B cell (primary cell): ENCODE measurements at regions not wholly inside any gene's neighbourhood (a gene's known extent, or its start where the extent isn't known, plus 50 kb on each side); places are given as distances from the start of the nearest gene placed in this dataset.

ENCODE experiments used
- ATAC-seq: fragments of 200-7000 bp; cut with Tn5 transposase; one replicate; pipeline ENCODE4 v1.10.0; 2021; ENCODE audit warnings: low read depth, mild to moderate bottlenecking, moderate number of reproducible peaks, moderate library complexity
- CTCF ChIA-PET: fragments of 350-600 bp; sonication (Branson Sonifier 250); formaldehyde crosslinking; loops from one replicate; lab custom pipeline; 2021; ENCODE audit warnings: antibody characterized with exemption, inconsistent platforms; lab: Charles Lee
- POLR2A ChIA-PET: fragments of 350-600 bp; sonication (Branson Sonifier 250); formaldehyde crosslinking; loops from one replicate; lab custom pipeline; 2021; ENCODE audit warnings: antibody characterized with exemption; lab: Charles Lee
- DNase-seq: peaks from one replicate; pipeline ENCODE4 v3.0.0; 2013
- H2AFZ ChIP-seq: 2 replicates; pipeline ENCODE4 v1.6.1; 2012; ENCODE audit warnings: mild to moderate bottlenecking, low read depth, low read length; ENCODE audit not compliant: insufficient read depth, poor library complexity, severe bottlenecking
- H3K27ac ChIP-seq, 2 donors: 1 replicate in 1 of 2; 2 replicates in 1 of 2; pipeline ENCODE4 v1.5.1; 2012 to 2013; ENCODE audit warnings: low read length in 2 of 2, mild to moderate bottlenecking in 2 of 2, moderate library complexity in 1 of 2
- H3K27me3 ChIP-seq, 4 experiments: fragments of 200-600 bp in 1 of 4; sonication (generic) in 1 of 4; replicated peaks in 1 of 4; 1 replicate in 2 of 4; 2 replicates in 2 of 4; pipeline versions ENCODE4 v1.6.1 to v1.7.0; 2013 to 2016; ENCODE audit warnings: low read length in 3 of 4, mild to moderate bottlenecking in 2 of 4, mixed read lengths in 1 of 4, moderate library complexity in 1 of 4; ENCODE audit not compliant: insufficient read depth in 4 of 4, control insufficient read depth in 3 of 4; ENCODE audit errors: control extremely low read depth in 1 of 4
- H3K36me3 ChIP-seq, 2 experiments: replicated peaks in 1 of 2; 1 replicate in 1 of 2; 2 replicates in 1 of 2; pipeline versions ENCODE4 v1.6.1 to v1.7.1; 2013; ENCODE audit warnings: low read length in 1 of 2; ENCODE audit not compliant: insufficient read depth in 2 of 2, control insufficient read depth in 1 of 2; ENCODE audit errors: control extremely low read depth in 1 of 2, extremely low read depth in 1 of 2
- H3K4me1 ChIP-seq, 2 donors: fragments of 200-600 bp in 1 of 2; sonication (generic) in 1 of 2; 1 replicate in 1 of 2; 2 replicates in 1 of 2; pipeline versions ENCODE4 v1.5.1 to v1.6.1; 2013 to 2017; ENCODE audit warnings: low read length in 2 of 2; ENCODE audit not compliant: control insufficient read depth in 2 of 2, insufficient read depth in 2 of 2
- H3K4me2 ChIP-seq: replicated peaks from 2 replicates; pipeline ENCODE3; 2012; ENCODE audit warnings: mild to moderate bottlenecking, low read depth, low read length; ENCODE audit not compliant: poor library complexity, severe bottlenecking
- H3K4me3 ChIP-seq, 5 experiments: fragments of 200-600 bp in 1 of 5; sonication (generic) in 1 of 5; 1 replicate in 3 of 5; 2 replicates in 2 of 5; pipeline versions ENCODE4 v1.5.1 to v1.7.0; 2011 to 2016; ENCODE audit warnings: low read length in 4 of 5, mild to moderate bottlenecking in 4 of 5, low read depth in 2 of 5, control low read depth in 1 of 5, moderate library complexity in 1 of 5; ENCODE audit not compliant: insufficient read depth in 1 of 5; ENCODE audit errors: control extremely low read depth in 1 of 5, extremely low read depth in 1 of 5
- H3K79me2 ChIP-seq: fragments of 200-600 bp; sonication (generic); one replicate; pipeline ENCODE4 v1.6.0; 2016; ENCODE audit warnings: low read length; ENCODE audit not compliant: control insufficient read depth, insufficient read depth
- H3K9ac ChIP-seq: fragments of 200-600 bp; sonication (generic); 2 replicates; pipeline ENCODE4 v1.6.1; 2017; ENCODE audit warnings: mild to moderate bottlenecking, low read length, moderate library complexity
- H3K9me3 ChIP-seq, 3 donors: one replicate each; pipeline versions ENCODE4 v1.6.1 to v1.7.1; 2013; ENCODE audit warnings: low read length in 2 of 3; ENCODE audit not compliant: control insufficient read depth in 2 of 3, insufficient read depth in 1 of 3; ENCODE audit errors: control extremely low read depth in 1 of 3
- H4K20me1 ChIP-seq: 2 replicates; pipeline ENCODE4 v1.6.0; 2012; ENCODE audit warnings: mild to moderate bottlenecking, low read length; ENCODE audit not compliant: insufficient read depth, control insufficient read depth, poor library complexity, severe bottlenecking
- H3K27ac Mint-ChIP-seq: one replicate; pipeline ENCODE4 v1.8.0; 2021; ENCODE audit warnings: mixed read lengths
- H3K27me3 Mint-ChIP-seq: one replicate; pipeline ENCODE4 v1.8.0; 2021; ENCODE audit warnings: mixed read lengths
- H3K4me1 Mint-ChIP-seq: one replicate; pipeline ENCODE4 v1.8.0; 2021; ENCODE audit warnings: mixed read lengths
- H3K4me3 Mint-ChIP-seq: one replicate; pipeline ENCODE4 v1.8.0; 2021; ENCODE audit warnings: mixed read lengths
- H3K9me3 Mint-ChIP-seq: one replicate; pipeline ENCODE4 v1.8.0; 2022; ENCODE audit warnings: mixed read lengths; ENCODE audit not compliant: insufficient read depth
- EZH2 ChIP-seq: IDR thresholded peaks from 2 replicates; pipeline ENCODE4 v1.6.1; 2012; ENCODE audit warnings: borderline replicate concordance, low read depth, mild to moderate bottlenecking, moderate library complexity, low read length; ENCODE audit not compliant: insufficient read depth, poor library complexity, severe bottlenecking
- WGBS: methylation state at CpG from one replicate; pipeline ENCODE4 v1.1.5; 2013; ENCODE audit warnings: missing lambda C conversion rate; ENCODE audit not compliant: insufficient coverage; 5-methylcytosine and 5-hydroxymethylcytosine counted together
- intact Hi-C: fragments of 100-400 bp; cut with micrococcal nuclease; formaldehyde crosslinking; loops from one replicate; pipeline ENCODE4 v1.10.0; 2022
- TF ChIP-seq, protein P1 (sequence below): fragments of 200-600 bp; IDR thresholded peaks from one replicate; pipeline ENCODE4 v1.8.0; 2022; ENCODE audit warnings: antibody characterized with exemption, mild to moderate bottlenecking

DNA sequence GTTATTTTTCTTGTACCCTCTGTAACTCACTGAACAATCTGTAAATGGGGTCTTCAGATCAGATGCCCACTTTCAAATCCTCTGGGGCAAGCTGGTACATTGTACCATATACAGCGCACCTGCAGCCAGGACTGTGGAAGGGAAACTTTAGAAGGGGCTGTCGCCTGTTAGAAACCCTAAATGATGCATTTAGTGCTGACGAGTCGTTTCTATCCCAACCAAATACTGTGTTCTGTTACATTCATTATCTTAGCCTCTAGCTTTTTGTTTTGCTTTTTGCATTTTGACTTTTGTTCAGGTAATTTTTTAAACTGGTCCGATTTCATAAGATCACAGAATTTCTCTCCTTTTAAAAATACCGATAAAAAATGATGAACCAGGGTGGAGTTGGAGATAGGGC, 66.4 kb upstream of the AGA start:
- CTCF ChIA-PET, result no interaction called here
- no CpG with 5 or more reads among the region's 6 CpGs for WGBS
- ATAC-seq, result no peak
- DNase-seq, result no peak
- H3K27me3 ChIP-seq, result no peaks in the 10 kb centered on the region
- no peak overlapping the region for H3K4me2 ChIP-seq
- POLR2A ChIA-PET, result no interaction called here
- TF ChIP-seq, protein P1, sequence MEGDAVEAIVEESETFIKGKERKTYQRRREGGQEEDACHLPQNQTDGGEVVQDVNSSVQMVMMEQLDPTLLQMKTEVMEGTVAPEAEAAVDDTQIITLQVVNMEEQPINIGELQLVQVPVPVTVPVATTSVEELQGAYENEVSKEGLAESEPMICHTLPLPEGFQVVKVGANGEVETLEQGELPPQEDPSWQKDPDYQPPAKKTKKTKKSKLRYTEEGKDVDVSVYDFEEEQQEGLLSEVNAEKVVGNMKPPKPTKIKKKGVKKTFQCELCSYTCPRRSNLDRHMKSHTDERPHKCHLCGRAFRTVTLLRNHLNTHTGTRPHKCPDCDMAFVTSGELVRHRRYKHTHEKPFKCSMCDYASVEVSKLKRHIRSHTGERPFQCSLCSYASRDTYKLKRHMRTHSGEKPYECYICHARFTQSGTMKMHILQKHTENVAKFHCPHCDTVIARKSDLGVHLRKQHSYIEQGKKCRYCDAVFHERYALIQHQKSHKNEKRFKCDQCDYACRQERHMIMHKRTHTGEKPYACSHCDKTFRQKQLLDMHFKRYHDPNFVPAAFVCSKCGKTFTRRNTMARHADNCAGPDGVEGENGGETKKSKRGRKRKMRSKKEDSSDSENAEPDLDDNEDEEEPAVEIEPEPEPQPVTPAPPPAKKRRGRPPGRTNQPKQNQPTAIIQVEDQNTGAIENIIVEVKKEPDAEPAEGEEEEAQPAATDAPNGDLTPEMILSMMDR, result no peak
- no peak for TF ChIP-seq EZH2
- H3K27ac ChIP-seq, result no peak overlapping the region
- H3K4me3 ChIP-seq, result no peak overlapping the region
- H4K20me1 ChIP-seq, result no peaks in the 10 kb centered on the region
- H3K4me1 Mint-ChIP-seq, result no peaks in the 10 kb centered on the region
- no peak overlapping the region for H2AFZ ChIP-seq
- H3K4me3 Mint-ChIP-seq, result no peak overlapping the region
- H3K79me2 ChIP-seq, result no peaks in the 10 kb centered on the region
- H3K27me3 Mint-ChIP-seq, result no peaks in the 10 kb centered on the region
- no peaks in the 10 kb centered on the region for H3K9me3 Mint-ChIP-seq
- H3K27ac Mint-ChIP-seq, result no peak overlapping the region
- H3K9me3 ChIP-seq, result peaks cover 0 to 3% (median 0%) of the 10 kb centered on the region in 3 donors
- intact Hi-C loops, result no loop called here
- H3K36me3 ChIP-seq, result no peaks in the 10 kb centered on the region
- no peak overlapping the region for H3K9ac ChIP-seq
- no peaks in the 10 kb centered on the region for H3K4me1 ChIP-seq

DNA sequence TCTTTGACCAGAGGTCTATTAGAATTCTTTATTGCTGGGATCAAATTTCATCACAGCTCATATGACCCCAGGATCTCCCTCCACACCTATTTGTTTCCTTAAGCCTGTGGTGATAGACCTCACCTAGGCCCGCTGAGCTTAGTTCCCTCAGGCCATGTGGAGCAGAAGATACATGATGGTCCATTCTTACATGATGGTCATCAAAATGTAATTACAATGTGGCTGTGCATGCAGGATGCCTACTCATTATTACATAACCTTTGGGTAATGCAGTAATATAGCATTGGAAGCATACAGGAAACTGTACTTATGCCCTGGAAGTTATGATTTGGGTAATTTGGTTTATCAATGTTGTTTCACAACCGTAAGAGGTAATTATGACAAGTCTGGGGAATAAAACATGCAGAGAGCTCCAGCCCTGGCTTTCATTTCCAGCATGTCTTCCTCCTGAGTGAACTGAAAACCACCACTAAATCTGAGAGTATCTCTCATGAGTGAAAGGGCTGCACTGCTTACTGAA, 67.0 kb upstream of the AGA start:
- Histone ChIP-seq H3K4me2 (no peak overlapping the region), H2AFZ (no peak overlapping the region), H3K4me1 (no peaks in the 10 kb centered on the region), H3K36me3 (no peaks in the 10 kb centered on the region), H3K27ac (no peak overlapping the region), H3K4me3 (no peak overlapping the region), H3K27me3 (no peaks in the 10 kb centered on the region), H4K20me1 (no peaks in the 10 kb centered on the region), H3K9ac (no peak overlapping the region), H3K9me3 (peaks cover 0 to 3% (median 0%) of the 10 kb centered on the region in 3 donors), H3K79me2 (no peaks in the 10 kb centered on the region)
- CTCF ChIA-PET, result no interaction called here
- WGBS, result 29% methylated on average over 1 of the region's 2 CpGs
- H3K4me1 Mint-ChIP-seq, result no peaks in the 10 kb centered on the region
- H3K9me3 Mint-ChIP-seq, result no peaks in the 10 kb centered on the region
- DNase-seq (no peak), ATAC-seq (no peak)
- H3K27ac Mint-ChIP-seq, result no peak overlapping the region
- POLR2A ChIA-PET, result no interaction called here
- H3K4me3 Mint-ChIP-seq, result no peak overlapping the region
- intact Hi-C loops, result no loop called here
- TF ChIP-seq, protein P1, result no peak
- no peak for TF ChIP-seq EZH2
- H3K27me3 Mint-ChIP-seq, result no peaks in the 10 kb centered on the region
